Activated CD4-positive, alpha-beta T cell treated with anti-CD3 and anti-CD28 coated beads, Interleukin-2, amount 50 U/mL, for 48 hours (primary cell): ENCODE measurements at regions not wholly inside any gene's neighbourhood (a gene's known extent, or its start where the extent isn't known, plus 50 kb on each side); places are given as distances from the start of the nearest gene placed in this dataset.
"Not testable (repeated sequence)": the region's sequence is repeated elsewhere in the genome, so short reads cannot be mapped to it uniquely, and the experiment has no call there.

Experiments used
- DNase-seq, 2 experiments: peaks; one replicate each; pipeline ENCODE4 v3.0.0-alpha.2; 2020

DNA sequence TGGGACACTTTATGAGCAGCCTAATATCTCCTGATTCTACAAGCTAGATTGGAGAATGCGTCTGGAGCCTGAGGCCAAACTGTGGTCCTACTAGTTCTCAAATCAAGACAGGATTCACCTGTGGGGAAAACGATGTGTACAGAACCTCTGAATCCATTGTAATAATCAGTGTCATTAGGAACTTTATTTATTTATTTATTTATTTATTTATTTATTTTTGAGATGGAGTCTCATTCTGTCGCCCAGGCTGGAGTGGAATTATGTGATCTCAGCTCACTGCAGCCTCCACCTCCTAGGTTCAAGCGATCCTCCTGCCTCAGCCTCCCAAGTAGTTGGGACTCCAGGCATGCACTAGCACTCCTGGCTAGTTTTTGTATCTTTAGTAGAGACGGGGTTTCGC is 52.6 kb upstream of the KIF26B start:
- not testable (repeated sequence) for DNase-seq

DNA sequence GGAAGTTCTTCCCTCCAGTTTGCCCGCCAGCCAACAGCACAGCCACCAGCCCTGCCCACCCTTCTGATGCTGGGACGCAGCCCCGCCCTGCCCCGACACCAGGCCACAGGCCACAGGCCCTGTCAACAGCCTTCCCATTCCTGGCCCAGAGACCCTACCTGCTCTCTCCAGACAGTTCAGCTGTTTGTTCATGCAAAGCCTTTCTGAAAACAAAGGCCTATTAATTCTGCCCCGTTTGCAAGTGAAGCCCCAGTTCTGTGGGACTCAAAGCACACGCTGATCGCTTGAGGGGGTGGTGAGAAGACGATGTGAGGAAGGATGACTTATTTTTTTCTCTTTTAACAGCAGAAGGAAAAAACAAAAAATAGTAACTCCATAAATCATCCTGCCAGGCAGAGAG is 55.4 kb upstream of the KIF26B start:
- DNase-seq: no peak

DNA sequence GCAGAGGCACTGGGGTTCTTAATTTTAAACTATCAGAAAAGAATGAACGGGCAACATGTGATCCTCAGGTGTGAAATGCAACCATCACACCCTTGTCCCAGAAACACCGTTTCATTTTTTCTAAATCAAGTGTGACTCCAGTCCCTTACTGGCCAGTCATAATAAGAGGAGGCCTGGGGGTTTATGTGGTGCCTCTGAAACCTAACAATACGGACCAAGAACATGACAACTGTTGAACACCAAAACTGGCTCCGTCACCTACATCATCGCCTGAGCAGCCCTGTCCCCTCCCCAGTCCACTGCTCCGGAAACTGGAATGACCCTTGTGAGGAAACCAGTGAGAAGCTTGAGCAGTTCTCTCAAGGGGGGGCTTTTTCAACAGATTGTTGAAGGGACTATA is 55.9 kb upstream of the KIF26B start:
- DNase-seq: no peak

DNA sequence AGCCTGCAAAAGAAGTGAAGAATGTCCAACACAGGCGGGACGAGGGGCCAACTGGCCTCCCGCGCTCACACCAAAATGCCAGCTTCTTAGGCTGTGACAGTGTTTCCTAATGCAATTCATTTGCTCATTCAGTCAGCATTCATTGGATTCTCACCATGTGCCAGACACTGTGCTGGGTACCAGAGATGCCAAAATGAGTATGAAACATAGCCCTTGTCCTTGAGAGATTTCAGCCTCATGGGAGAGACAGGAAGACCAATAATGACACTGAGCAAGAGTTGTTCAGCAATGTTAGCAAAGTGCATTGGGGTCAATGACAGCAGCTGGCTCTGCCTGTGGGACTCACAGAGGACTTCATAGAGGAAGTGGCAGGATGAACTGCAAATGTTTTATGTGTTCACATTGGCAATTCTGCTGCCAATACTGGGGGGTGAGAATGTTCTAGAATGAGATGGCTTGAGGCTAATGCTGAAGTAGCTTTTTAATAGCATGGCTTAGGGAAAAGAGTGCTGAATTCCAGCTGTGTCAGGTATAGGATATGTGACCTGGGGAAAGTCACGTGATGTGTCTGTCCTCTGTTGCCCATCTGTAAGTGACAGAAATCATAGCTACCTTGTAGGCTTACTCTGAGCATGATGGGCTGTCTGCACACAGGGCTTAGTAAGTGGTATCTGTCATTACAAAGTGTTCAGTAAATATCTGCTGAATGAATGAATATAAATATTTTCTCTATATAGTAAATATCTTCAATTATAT is 58.3 kb upstream of the KIF26B start:
- no peak for DNase-seq

DNA sequence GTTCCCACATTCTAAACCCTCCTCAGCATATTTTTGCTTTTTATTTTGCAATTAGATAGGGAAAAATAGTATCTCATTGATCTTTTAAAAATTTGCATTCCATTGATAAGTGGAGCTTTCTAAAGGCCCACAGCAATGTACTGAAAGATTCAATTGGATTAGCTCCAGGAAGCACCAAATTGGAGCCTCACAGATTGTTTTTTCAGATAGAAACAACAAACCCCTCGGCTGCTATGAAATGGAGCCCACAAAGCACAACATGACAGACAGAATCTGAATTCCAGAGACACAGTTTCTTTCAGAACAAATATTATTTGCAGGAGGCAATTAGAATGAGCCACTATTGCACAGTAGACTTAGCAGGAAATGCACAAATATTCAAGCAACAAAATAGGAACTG is 58.9 kb upstream of the KIF26B start:
- no peak for DNase-seq

DNA sequence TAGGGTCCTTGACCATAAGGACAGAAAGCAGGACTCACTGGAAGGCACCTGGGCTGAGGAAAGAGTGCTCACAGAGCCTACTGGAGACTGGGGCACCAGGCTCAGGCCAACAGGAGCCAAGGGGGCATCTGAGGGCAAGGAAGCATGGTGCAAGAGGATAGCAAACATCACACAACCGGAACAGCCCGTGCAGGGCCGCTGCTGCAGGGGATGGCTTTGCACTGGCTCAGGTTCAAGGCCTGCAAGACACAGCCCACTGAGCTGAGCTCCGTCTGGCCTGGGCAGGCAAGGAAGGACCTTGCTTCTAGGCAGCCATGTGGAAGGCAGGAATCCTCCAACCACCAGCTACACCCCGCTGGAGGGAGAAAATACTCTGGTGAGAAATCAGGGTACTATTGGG is 59.8 kb upstream of the KIF26B start:
- DNase-seq: no peak

DNA sequence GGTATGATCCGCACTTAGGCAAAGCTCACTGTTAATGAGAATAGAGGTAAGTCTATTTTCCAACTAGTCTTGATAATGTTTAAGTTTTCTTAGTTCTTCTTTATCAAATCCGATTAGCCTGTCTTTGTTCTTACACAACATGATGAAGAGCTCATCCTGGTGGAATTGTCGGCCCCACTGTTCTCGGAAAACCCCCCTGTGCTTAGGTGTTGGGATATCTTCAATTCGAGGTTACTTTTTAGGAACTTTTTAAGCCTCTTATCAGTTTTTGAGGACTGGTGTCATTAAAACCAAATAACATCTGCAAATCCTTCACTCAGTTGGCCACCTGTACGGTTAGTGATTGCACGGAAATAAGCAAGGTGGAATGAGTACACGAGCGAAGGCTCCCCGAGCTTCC is 60.7 kb upstream of the KIF26B start:
- no peak for DNase-seq

DNA sequence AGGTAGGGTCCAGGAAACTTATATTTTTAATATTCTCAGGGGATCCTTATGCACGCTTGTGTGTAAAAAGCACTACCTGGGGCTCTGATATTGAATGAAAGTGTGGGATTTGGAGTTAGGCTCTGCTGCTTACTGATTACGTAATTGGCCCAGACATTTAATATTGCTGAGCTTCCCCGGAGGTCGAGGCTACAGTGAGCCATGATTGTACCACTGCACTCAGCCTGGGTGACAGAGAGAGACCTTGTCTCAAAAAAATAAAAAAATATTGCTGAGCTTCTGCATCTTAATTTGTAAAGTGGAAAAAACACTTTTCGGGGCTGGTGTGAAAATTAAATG is 62.2 kb upstream of the KIF26B start:
- no peak for DNase-seq

DNA sequence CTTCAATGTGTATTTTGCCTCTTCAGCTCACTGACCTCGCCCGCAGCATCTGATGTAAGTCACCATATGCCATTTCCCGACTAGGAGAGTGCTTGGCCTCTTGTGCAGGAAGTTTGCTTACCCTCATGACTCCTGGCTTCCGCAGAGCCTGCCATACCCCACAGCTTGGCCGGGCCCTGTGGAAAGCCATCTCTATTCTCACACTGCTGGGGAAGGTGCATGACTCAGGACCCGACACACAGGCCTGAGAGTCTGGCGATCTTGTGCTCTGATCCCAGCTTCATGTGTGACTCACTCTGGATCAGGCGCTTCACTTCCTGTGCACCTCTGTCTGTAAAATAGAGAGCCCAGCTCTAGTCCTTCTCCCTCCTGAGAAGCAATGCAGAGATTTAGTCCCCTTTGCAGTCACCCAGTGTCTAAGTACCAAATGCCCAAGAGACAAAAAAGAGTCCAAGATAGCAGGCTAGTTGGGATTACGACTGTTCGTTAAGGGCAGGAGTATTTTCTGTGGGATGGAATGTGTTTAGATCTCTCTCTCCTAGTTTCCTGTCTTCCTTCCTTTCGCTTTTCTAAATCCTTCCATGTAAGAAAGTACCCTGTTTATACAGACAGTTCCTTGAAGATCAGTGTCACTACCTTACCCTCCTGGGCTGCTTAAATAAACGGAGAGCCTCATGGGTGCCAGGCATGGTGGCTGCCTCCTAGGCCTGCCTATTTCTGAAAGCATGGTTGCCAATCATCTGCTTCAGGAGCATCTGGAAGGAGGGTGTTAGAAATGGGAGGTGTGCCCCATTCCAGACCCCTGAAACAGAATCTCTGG is 62.8 kb upstream of the KIF26B start:
- no peak for DNase-seq

DNA sequence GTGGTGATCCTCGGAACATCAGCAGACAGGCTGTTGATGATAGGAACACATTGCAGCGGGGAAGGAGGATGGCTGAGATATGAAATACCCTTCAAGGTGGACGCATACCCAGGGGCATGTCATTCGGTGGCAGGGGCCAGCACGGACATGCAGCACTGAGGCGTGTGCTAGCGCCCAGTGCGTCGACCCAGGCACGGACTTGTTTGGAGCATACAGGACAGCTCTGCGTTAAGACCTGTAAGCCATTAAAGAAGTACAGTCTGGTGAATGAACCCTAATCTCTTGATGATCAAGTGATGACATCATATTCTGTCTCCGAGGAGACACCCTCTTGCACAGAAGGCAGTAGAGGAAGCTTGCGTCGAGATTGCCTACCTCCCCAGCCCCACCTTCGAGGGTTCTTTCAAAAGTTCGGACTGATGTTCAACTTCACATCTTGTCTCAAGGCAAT is 63.6 kb upstream of the KIF26B start:
- DNase-seq: no peak

DNA sequence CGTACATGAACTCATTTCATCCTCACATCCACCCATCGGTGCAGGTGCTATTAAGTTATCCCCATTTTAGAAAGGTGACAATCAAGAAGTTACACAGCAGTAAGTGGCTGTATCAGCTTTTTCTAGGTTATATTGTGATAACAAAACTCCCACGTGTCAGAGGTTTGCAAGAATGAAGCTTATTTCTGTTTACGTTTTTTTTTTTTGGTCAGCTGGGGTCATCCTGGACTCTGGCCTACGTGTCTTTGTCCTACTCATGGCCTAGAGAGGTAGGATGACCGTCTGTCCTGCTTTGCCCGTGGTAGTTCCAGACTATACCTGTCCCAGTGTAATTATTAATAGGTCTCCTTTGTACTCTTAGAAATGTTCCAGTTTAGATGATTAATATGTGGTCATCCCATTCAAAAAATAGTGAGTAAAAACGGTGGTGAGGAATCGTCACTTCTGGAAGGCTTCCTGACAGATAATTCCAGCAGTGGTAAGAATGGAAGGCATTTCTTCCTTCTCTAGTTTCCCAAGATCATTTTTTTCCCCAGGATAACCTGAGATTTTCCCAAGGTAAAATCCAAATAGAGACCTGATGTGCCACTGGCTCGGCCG is 64.2 kb upstream of the KIF26B start:
- no peak for DNase-seq

DNA sequence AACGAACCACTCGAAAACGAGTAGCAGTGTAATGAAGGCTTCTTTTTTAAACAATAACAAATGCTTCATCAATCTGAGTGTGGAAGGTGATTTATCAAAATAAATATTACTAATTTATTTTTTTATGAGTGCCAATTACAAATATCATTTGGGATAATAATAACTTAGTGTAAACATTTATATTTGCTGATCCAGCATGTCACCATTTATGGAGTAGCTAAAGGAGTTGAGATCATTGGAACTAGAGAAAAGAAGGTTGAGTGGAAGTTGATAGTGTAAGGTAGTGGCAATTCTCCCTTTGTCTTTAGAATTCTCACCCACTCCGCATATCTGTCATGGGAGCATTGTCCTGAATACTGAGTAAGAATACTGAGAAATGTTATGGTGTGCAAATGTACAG is 67.1 kb upstream of the KIF26B start:
- DNase-seq: no peak

DNA sequence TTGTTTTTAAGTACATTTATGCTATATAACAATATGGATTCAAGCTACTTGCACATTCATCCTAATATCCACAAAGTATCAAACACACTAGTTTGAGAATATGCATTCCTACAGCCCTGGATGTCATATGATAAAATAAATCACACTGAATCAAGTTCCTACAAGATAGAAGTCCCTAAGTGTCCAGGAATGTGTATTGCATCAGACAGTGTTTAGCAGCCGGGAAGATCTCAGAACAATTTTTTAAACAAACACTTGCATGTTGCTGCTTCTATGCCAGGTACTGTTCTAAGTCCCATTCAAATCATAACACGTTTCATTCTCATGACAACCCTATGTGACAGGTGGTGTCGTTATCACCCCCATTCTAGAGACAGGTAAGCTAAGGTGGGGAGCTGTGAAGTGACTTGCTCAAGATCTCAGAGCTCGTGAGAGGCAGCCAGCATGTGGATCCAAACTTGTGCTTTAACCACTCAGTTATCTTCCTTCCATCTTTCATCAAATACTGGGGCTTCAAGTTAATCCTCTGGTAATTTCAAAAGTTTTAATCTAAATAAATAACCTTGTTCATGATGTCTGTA is 68.3 kb upstream of the KIF26B start:
- DNase-seq: no peak

DNA sequence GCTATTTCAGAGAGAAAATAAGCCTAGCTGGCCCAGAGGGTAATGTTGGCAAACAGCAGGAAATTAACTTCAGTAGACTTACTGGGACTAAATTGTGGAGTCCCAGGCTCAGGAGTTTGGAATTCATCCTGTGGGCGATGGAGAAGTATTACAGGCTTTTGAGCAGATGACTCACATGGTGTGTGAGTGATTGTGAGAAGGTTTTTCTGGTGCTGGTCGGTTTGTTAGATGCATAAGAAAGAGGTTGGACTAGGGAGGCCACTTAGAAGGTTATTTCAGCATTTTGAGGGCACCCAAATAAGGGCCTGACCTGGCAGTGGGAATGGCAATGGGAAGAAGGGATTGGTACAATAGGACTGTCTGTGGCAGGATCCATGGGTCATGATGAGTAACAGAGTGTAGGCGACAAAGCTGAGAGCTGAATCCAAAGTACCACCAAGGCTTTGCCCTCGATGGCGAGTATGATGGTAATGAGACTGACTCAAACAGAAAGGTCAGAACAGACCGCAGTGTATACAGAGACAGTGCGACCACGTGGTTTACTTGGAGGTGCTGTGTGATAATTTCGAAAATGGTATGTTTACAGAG is 69.2 kb upstream of the KIF26B start:
- no peak for DNase-seq

DNA sequence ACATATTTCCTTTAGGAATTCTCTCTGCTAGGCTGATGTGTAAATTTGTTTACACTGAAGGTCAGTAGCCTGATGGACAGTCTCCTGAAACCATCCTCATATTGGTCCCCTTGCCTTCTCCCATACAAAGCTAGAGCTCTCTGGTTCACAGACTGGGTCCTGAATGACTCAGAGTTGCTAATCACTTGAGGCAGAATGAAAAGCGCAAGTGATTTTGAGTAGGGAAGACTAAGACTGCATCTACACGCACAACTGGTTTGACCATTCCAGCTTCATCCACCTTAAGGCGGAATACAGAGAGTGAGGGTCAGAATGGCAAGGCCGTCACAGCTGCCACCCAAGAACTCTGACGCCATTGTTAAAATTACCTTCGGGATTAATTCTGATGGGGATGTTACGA is 70.2 kb upstream of the KIF26B start:
- DNase-seq: no peak

DNA sequence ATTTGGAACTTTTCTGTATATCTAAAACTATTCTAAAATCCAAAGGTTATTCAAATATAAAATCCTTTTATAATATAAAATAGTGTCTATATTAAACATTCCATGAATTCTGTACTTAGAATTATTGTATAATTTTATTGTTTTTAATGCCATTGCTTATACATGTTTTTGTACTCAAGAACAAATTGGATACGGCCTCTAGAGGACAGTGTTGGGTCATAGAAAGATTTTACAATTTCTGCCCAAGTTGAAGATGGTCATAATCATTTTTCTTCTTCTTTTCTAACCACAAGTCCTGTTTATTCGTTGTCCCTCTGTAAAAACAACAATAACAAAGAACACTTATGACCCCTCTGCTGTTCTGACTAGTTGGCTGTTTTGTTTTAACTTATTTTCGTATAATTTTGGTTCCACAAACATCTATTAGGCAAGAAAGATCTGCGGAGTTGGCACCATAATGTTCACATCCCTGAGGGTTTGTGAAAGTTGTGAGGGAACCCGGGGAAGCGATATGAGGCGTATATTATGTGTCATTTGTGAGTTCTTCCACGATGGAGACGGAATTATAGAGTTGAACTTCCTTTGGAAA is 75.7 kb upstream of the KIF26B start:
- no peak for DNase-seq

DNA sequence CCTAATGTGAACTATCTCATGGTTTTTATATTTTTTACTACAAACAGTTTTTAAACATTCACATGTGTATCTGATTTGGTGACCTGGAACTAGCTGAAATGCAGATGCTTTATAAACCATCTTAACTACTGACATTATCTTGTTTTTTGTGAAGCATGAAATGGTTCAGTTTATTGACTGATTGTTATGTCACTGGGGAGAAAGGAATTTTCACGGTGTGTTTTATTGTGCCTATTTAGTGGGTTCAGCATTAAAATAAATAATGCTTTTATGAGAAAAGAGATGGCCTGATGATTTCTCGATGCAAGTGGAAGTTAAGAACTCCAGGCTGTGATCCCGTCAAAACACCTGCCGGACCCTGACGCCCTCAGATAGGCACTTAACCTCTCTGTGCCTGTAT is 79.9 kb upstream of the KIF26B start:
- DNase-seq: no peak

DNA sequence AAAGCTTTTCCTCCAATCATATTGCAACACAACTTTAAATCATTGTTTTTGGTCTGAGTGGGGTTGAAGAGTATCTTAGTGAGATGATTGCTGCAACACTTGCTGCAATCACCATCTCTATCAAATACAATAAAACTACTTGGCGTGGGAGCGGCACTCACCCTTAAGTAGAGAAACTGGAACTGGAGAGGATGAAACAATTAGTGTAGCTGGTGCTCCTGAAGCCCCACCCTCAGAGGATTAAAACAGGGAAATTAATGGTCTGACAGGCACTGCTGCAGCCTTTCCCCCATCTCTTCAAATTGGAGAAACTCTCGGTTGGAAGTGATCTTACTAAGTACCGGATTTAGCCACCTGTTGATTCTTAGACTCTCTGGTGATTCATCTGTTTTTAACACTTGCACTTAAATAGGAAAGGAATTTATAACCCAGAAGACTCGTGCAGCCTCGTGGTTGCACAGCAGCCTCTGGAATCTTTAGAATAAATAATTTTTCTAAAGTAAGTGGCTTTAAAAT is 80.5 kb upstream of the KIF26B start:
- no peak for DNase-seq

DNA sequence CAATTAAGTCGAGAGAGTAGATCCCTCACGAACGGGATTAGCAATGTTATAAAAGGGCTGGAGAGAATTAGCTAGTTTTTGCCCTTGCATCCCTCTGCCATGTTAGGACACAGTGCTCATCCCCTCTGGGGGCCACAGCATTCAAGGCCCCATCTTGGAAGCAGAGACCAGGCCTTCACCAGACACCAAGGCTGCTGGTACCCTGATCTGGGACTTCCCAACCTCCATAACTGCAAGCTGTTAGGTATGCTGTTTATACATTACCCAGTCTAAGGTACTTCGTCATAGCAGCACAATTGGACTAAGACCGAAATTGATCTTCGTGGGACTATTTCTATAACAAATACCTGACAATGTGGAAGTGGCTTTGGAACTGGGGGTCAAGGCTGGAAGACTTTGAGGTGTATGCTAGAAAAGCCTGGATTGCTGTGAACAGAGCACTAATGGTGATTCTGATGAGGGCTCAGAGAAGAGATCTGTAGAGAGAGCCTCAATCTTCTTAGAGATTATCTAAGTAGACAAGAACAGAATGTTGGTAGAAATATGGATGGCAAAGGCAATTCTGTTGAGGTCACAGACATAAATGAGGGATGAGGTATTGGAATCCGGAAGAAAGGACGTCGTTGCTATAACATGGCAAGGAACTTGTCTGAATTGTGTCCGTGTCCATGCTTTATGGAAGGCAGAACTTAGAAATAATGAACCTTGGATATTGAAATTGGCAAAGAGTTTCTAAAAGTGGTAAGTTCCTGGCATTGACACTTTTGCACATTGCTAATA is 83.8 kb upstream of the KIF26B start:
- no peak for DNase-seq

DNA sequence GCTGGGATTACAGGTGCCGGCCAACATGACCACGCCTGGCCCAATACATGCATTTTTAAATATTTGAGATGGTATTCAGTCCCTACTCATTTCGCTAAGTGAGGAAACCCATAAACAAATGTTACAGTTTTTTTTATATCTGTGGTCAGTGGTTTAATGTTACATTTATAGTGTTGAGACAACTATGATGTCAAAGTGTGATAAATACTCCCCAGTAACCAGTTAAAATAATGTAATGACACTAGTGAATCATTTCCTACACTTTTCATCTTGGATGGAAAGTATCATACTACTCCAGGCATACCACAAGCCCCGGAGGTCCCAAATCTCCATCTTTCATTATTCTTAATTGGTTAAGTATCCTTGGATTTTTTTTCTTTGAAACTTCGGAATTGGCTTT is 87.5 kb upstream of the KIF26B start:
- DNase-seq: no peak

DNA sequence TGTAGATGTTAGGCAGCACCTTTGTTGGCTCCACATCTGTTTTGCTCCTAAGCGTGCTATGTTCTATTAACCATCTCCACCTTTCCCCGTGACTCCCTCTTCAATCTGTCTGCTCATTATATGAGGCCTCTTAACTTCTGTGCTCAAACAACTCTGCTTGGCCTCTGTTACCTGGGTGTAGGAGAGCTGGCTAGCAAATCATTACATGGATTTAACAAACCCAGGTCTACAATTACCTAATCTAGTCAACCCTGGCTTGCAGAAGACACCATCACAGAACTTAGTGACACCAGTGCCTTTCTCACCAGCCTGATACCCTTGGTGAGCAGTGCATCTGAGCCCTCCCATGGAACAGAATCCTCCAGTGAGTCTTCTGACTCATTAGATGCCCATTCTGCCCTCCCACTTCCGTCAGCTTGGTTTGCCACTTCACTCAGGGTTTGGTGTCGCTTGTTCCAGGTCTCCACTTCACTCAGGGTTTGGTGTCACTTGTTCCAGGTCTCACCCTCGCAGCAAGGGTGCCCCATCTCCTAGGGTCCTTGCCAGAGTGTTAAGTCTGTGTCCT is 92.0 kb upstream of the KIF26B start:
- no peak for DNase-seq

DNA sequence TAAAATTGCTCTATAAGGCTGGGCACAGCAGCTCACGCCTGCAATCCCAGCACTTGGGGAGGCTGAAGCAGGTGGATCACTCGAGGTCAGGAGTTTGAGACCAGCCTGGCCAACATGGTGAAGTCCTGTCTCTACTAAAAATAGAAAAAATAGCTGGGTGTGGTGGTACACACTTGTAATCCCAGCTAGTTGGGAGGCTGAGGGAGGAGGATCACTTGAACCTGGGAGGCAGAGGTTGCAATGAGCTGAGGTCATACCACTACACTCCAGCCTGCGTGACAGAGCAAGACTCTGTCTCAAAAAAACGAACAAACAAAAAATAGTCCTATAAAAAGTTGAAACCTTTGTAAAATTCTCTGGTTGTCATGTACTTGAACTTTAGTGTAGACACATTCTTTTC is 93.0 kb upstream of the KIF26B start:
- not testable (repeated sequence) for DNase-seq
